Liver (tissue), 3 donors: ENCODE measurements at regions not wholly inside any gene's neighbourhood (a gene's known extent, or its start where the extent isn't known, plus 50 kb on each side); places are given as distances from the start of the nearest gene placed in this dataset.

Experiments
- RAD21 ChIP-seq, 2 donors: IDR thresholded peaks; 2 replicates each; pipeline ENCODE4 v1.6.1; 2016; ENCODE audit warnings: antibody characterized with exemption in 2 of 2, mild to moderate bottlenecking in 2 of 2
- SP1 ChIP-seq: IDR thresholded peaks from 2 replicates; pipeline ENCODE4 v1.6.1; 2018; ENCODE audit warnings: antibody characterized with exemption, mild to moderate bottlenecking
- TAF1 ChIP-seq: conservative IDR thresholded peaks from 2 replicates; pipeline ENCODE4 v1.6.1; 2016; ENCODE audit warnings: antibody characterized with exemption, mild to moderate bottlenecking
- YY1 ChIP-seq: IDR thresholded peaks from 2 replicates; pipeline ENCODE4 v1.6.1; 2016; ENCODE audit warnings: antibody characterized with exemption, mild to moderate bottlenecking
- TF ChIP-seq, protein P1 (sequence below): fragments of 150-350 bp; IDR thresholded peaks from 2 replicates; pipeline ENCODE4 v1.5.1; 2017; ENCODE audit warnings: improper control_type of control experiment, low read depth, low read length; ENCODE audit not compliant: missing input control
- TF ChIP-seq, protein P2 (sequence below): IDR thresholded peaks from 2 replicates; pipeline ENCODE4 v1.6.1; 2016; ENCODE audit warnings: antibody characterized with exemption
- TF ChIP-seq, protein P3 (sequence below): IDR thresholded peaks from 2 replicates; pipeline ENCODE4 v1.6.1; 2016; ENCODE audit warnings: antibody characterized with exemption, mild to moderate bottlenecking
- donor health status: healthy.
- donor health status: healthy.

DNA sequence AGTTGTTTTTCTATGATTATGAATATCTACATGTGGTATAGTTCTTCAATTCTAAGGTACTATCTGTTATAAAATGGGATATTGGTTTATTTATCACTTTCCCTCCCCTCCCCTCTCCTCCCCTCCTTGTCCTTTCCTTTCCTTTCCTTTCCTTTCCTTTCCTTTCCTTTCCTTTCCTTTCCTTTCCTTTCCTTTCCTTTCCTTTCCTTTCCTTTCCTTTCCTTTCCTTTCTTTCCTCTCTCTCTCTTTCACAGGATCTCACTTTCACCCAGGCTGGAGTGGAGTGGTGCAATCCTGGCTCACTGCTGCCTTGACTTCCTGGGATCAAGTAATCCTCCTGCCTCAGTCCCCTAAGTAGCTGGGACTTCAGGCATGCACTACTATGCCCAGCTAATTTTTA lies 466.8 kb downstream of the DMAC1 start:
- TF ChIP-seq, protein P1, sequence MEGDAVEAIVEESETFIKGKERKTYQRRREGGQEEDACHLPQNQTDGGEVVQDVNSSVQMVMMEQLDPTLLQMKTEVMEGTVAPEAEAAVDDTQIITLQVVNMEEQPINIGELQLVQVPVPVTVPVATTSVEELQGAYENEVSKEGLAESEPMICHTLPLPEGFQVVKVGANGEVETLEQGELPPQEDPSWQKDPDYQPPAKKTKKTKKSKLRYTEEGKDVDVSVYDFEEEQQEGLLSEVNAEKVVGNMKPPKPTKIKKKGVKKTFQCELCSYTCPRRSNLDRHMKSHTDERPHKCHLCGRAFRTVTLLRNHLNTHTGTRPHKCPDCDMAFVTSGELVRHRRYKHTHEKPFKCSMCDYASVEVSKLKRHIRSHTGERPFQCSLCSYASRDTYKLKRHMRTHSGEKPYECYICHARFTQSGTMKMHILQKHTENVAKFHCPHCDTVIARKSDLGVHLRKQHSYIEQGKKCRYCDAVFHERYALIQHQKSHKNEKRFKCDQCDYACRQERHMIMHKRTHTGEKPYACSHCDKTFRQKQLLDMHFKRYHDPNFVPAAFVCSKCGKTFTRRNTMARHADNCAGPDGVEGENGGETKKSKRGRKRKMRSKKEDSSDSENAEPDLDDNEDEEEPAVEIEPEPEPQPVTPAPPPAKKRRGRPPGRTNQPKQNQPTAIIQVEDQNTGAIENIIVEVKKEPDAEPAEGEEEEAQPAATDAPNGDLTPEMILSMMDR: no peak
- TF ChIP-seq YY1 (no peak), TAF1 (no peak), SP1 (no peak), RAD21 (IDR thresholded peaks at IDR 0.05) (no peak)
- TF ChIP-seq, protein P2, sequence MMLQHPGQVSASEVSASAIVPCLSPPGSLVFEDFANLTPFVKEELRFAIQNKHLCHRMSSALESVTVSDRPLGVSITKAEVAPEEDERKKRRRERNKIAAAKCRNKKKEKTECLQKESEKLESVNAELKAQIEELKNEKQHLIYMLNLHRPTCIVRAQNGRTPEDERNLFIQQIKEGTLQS: no peak
- TF ChIP-seq, protein P3, sequence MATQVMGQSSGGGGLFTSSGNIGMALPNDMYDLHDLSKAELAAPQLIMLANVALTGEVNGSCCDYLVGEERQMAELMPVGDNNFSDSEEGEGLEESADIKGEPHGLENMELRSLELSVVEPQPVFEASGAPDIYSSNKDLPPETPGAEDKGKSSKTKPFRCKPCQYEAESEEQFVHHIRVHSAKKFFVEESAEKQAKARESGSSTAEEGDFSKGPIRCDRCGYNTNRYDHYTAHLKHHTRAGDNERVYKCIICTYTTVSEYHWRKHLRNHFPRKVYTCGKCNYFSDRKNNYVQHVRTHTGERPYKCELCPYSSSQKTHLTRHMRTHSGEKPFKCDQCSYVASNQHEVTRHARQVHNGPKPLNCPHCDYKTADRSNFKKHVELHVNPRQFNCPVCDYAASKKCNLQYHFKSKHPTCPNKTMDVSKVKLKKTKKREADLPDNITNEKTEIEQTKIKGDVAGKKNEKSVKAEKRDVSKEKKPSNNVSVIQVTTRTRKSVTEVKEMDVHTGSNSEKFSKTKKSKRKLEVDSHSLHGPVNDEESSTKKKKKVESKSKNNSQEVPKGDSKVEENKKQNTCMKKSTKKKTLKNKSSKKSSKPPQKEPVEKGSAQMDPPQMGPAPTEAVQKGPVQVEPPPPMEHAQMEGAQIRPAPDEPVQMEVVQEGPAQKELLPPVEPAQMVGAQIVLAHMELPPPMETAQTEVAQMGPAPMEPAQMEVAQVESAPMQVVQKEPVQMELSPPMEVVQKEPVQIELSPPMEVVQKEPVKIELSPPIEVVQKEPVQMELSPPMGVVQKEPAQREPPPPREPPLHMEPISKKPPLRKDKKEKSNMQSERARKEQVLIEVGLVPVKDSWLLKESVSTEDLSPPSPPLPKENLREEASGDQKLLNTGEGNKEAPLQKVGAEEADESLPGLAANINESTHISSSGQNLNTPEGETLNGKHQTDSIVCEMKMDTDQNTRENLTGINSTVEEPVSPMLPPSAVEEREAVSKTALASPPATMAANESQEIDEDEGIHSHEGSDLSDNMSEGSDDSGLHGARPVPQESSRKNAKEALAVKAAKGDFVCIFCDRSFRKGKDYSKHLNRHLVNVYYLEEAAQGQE: no peak
